ENCODE measurements at regions not wholly inside any gene's neighbourhood (a gene's known extent, or its start where the extent isn't known, plus 50 kb on each side); places are given as distances from the start of the nearest gene placed in this dataset.

DNA sequence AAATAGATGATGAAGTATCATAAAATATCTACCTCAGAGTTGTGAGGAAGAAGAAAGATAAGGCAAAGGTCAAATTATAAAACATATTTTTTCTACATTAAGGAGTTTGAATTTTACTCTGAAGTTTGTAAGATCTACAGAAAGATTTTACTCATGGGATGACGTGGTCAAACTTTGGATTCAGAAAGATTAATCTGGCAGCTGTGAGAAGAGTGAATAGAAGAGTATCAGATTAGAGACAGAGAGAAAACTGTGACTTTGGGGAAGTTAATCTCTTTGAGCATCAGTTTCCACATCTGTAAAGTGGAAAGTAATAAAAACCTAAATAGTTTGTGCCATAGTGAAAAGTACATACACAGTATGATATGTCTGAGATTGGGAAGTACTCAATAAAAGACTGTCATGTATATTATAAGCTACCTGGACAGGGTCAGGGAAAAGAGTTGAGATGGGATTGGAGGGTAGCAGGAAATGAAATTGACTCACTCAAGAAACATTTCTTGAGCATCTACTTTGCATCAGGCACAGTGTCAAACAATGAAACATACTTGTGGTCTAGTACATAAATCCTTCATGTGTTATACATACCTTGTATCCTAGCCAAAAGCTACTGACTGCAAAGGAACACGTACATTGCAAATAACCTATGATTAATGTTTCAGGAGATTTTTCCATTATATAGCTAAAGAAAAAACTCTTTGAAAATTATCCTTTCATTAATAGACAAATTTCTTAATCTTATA, 222.1 kb downstream of the TMEM200A start:
- Mint-ChIP-seq H3K27me3 (ENCODE audit: low read depth) (no peaks in the 10 kb centered on the region), H3K9me3 (ENCODE audit: low read depth) (peaks cover 14% of the 10 kb centered on the region), H3K27ac (ENCODE audit: unreplicated experiment) (no peak overlapping the region), H3K4me1 (ENCODE audit: low read depth) (no peaks in the 10 kb centered on the region), H3K36me3 (ENCODE audit: low read depth) (peaks cover 3% of the 10 kb centered on the region), H3K4me3 (ENCODE audit: unreplicated experiment) (no peak overlapping the region)
- no peak for DNase-seq (ENCODE audit: low spot score)
- TF ChIP-seq, protein P1, sequence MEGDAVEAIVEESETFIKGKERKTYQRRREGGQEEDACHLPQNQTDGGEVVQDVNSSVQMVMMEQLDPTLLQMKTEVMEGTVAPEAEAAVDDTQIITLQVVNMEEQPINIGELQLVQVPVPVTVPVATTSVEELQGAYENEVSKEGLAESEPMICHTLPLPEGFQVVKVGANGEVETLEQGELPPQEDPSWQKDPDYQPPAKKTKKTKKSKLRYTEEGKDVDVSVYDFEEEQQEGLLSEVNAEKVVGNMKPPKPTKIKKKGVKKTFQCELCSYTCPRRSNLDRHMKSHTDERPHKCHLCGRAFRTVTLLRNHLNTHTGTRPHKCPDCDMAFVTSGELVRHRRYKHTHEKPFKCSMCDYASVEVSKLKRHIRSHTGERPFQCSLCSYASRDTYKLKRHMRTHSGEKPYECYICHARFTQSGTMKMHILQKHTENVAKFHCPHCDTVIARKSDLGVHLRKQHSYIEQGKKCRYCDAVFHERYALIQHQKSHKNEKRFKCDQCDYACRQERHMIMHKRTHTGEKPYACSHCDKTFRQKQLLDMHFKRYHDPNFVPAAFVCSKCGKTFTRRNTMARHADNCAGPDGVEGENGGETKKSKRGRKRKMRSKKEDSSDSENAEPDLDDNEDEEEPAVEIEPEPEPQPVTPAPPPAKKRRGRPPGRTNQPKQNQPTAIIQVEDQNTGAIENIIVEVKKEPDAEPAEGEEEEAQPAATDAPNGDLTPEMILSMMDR (IDR thresholded peaks at IDR 0.05) = no peak

DNA sequence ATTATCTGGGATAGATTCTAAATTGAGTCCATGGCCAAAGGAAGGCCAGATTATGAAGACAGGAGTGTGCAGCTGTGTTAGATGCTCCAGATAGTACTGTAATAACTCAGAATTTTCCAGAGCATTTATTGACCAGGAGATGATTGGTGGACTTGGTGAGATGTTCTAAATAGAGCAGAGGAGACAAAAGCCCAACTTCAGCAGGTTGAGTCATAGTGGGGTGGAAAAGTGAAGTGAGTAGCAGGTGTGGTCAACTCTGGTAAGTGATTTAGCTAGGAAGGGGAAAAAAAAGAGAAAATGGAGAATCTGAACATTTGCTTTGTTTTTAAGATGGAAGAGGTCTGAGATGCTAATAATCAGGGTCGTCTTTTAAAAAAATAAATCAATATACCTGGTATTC, 227.4 kb downstream of the TMEM200A start:
- Mint-ChIP-seq H3K36me3 (ENCODE audit: low read depth) (peaks cover 3% of the 10 kb centered on the region), H3K9me3 (ENCODE audit: low read depth) (peaks cover 14% of the 10 kb centered on the region), H3K27me3 (ENCODE audit: low read depth) (no peaks in the 10 kb centered on the region), H3K4me1 (ENCODE audit: low read depth) (no peaks in the 10 kb centered on the region), H3K27ac (ENCODE audit: unreplicated experiment) (no peak overlapping the region), H3K4me3 (ENCODE audit: unreplicated experiment) (no peak overlapping the region)
- DNase-seq (ENCODE audit: low spot score) = no peak
- TF ChIP-seq, protein P1 (IDR thresholded peaks at IDR 0.05) = no peak

DNA sequence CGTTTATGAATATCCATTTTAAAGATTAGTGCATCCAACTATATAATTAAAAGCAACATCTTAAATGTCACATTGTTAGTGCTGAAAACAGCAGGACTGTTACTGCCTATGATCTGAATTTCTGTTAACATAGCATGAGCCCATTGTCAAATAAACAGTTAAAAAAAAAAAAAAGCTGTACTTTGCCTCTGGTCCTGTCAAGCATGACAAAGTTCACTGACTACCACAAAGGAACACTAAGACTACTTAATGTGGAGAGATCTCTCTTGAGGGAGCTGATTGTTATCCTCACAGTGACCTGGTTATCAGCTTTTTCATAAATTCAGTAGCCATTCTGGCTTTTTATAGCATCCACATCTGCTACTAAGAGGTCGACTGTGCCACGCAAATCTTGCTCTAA, 228.1 kb downstream of the TMEM200A start:
- Mint-ChIP-seq H3K36me3 (ENCODE audit: low read depth) (peaks cover 3% of the 10 kb centered on the region), H3K4me3 (ENCODE audit: unreplicated experiment) (no peak overlapping the region), H3K27ac (ENCODE audit: unreplicated experiment) (no peak overlapping the region), H3K4me1 (ENCODE audit: low read depth) (no peaks in the 10 kb centered on the region), H3K27me3 (ENCODE audit: low read depth) (no peaks in the 10 kb centered on the region), H3K9me3 (ENCODE audit: low read depth) (peaks cover 14% of the 10 kb centered on the region)
- TF ChIP-seq, protein P1 (IDR thresholded peaks at IDR 0.05) = no peak
- DNase-seq (ENCODE audit: low spot score) = no peak

DNA sequence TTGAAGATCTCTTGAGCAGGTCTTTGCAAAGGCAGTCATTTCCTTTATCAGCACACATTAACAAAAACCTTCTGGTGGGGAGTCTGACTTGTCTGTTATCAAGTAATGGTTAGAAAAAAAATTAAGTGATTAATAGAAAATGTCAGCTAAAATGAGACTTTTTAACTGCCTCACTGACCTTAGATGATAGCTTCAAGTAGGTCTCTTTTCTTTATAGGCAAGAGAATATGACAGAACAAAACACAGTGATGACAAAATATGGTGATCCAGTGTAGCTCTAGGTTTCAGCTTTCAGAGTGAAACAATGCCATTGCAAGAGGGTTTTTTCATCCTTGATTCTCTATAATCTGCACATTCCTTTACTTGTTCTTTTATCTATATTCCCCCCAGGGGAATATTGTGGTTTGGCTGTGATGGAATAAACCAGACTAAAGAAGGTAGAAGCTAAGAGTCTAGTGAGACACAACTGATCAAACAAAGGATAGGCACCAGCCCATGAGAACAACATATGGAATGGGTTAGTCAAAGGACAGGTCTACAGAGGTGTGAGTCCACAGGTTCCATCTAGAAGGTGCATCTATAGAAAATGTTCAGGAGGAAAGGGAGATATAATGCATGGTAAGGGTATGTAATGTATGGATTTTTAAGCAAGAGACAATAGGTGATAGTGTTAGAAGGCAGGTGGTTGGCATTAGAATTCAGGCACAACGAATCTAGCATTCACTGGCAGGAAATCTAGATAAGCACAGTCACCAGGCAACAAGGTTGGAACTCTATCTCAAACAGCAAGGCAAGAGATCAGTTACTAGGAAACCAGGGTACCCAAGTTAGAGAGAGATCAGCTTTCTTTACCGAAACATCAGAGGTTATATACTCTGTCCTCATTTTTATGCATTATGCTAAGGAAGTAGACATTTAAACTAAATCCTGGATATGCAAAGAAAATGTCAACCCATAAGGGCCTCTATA, 228.9 kb upstream of the SMLR1 start:
- Mint-ChIP-seq H3K4me1 (ENCODE audit: low read depth) (peaks cover 18% of the 10 kb centered on the region), H3K27ac (ENCODE audit: unreplicated experiment) (no peak overlapping the region)

DNA sequence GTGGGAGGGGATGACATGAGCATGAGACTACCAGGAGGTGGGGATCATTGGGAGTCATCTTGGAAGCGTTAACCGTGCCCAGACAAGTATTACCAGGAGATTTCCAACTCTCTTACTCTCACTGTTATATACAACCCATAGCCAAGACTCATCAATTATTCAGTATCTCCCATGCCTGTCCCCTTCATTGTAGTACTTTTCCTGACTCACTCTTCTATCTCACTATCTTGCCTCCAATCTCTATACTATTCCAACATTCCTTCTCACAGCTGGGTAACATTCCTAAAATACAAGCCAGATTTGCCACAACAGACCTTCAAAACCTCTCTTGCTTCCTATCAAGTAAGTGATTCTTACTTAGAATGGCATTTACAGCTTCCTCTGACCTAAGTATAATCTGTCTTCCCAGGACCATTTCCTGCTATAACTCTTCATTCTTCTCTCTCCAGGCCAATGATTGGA, 226.3 kb upstream of the SMLR1 start:
- TF ChIP-seq, protein P1 (IDR thresholded peaks at IDR 0.05) = no peak
- Mint-ChIP-seq H3K36me3 (ENCODE audit: low read depth) (no peaks in the 10 kb centered on the region), H3K27me3 (ENCODE audit: low read depth) (no peaks in the 10 kb centered on the region), H3K27ac (ENCODE audit: unreplicated experiment) (peak overlapping the region; percentile 53), H3K4me1 (ENCODE audit: low read depth) (peaks cover 22% of the 10 kb centered on the region), H3K4me3 (ENCODE audit: unreplicated experiment) (no peak overlapping the region), H3K9me3 (ENCODE audit: low read depth) (no peaks in the 10 kb centered on the region)
- no peak for DNase-seq (ENCODE audit: low spot score)

More for the DNA sequence above, 228.9 kb upstream of the SMLR1 start:
- Mint-ChIP-seq H3K36me3 (ENCODE audit: low read depth) (no peaks in the 10 kb centered on the region), H3K9me3 (ENCODE audit: low read depth) (no peaks in the 10 kb centered on the region), H3K27me3 (ENCODE audit: low read depth) (no peaks in the 10 kb centered on the region), H3K4me3 (ENCODE audit: unreplicated experiment) (no peak overlapping the region)
- TF ChIP-seq, protein P1 (IDR thresholded peaks at IDR 0.05) = no peak
- no peak for DNase-seq (ENCODE audit: low spot score)

Measured in chondrocyte (in vitro differentiated cells).